ENCODE measurements at regions not wholly inside any gene's neighbourhood (a gene's known extent, or its start where the extent isn't known, plus 50 kb on each side); places are given as distances from the start of the nearest gene placed in this dataset.
A peak's percentile ranks its signal among the peaks of the same experiment; 100 is the strongest.

GRCh38 chr15:66860844-66861243 lies 158.8 kb downstream of the SMAD6 start:
- TF ChIP-seq CTCF (IDR thresholded peaks at IDR 0.05; ENCODE audit: low read depth, low read length): no peak
- DNase-seq (ENCODE audit: extremely low read depth, low read depth): no peak

GRCh38 chr15:66862111-66862939 lies 160.3 kb downstream of the SMAD6 start:
- TF ChIP-seq CTCF (IDR thresholded peaks at IDR 0.05; ENCODE audit: low read depth, low read length): no peak
- DNase-seq (ENCODE audit: extremely low read depth, low read depth): no peak

GRCh38 chr15:66862940-66863335 lies 160.9 kb downstream of the SMAD6 start:
- peak; percentile 97 for TF ChIP-seq CTCF (IDR thresholded peaks at IDR 0.05; ENCODE audit: low read depth, low read length)
- peak; percentile 79 for DNase-seq (ENCODE audit: extremely low read depth, low read depth)

GRCh38 chr15:66863390-66864085 lies 161.5 kb downstream of the SMAD6 start:
- DNase-seq (ENCODE audit: extremely low read depth, low read depth): no peak
- TF ChIP-seq CTCF (IDR thresholded peaks at IDR 0.05; ENCODE audit: low read depth, low read length): no peak

- no peak for DNase-seq (ENCODE audit: extremely low read depth, low read depth)
- TF ChIP-seq CTCF (IDR thresholded peaks at IDR 0.05; ENCODE audit: low read depth, low read length): no peak
Measured at GRCh38 chr15:66864086-66864830, 162.2 kb downstream of the SMAD6 start.

- no peak for TF ChIP-seq CTCF (IDR thresholded peaks at IDR 0.05; ENCODE audit: low read depth, low read length)
- DNase-seq (ENCODE audit: extremely low read depth, low read depth): no peak
Measured at GRCh38 chr15:66864871-66865281, 162.8 kb downstream of the SMAD6 start.

All from AG09319 (cell line).